ENCODE measurements at regions not wholly inside any gene's neighbourhood (a gene's known extent, or its start where the extent isn't known, plus 50 kb on each side); places are given as distances from the start of the nearest gene placed in this dataset.

DNA sequence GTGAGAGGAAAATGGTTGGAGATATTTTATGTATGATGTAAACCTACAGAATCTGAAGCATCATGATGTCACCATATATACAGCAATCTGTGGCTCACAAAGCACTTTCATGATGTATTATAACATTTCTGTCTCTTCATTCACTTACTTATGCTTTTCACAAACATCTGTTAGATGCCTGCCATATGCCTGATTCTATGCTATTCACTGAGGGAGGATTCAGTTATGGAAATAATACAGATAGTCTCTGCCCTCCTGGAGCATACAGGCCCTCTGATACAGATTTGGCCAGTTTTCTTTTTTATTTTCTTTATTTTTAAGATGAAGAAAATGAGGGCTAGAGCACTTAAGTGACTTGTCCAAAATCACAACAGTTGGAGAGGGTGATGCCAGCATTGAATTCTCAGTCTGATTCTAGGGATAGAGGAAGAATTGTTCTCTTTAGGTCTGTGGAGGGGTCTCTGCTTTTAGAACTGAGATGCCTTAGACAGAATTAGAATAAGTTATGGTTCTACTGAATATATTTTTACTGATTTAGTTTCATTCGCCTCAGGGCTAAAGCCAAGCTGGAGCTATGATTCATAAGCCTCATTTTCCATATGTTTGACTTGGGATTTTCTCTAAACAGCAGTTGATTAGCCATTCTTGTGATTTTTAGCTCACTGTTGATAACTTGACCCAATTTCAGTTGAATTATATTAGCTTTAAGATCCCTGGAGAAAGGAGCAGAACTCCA, 636.4 kb downstream of the PRELID2 start:
- H3K4me3 ChIP-seq (ENCODE audit: control insufficient read depth, low read depth, low read length), result no peak overlapping the region
- TF ChIP-seq, protein P1, sequence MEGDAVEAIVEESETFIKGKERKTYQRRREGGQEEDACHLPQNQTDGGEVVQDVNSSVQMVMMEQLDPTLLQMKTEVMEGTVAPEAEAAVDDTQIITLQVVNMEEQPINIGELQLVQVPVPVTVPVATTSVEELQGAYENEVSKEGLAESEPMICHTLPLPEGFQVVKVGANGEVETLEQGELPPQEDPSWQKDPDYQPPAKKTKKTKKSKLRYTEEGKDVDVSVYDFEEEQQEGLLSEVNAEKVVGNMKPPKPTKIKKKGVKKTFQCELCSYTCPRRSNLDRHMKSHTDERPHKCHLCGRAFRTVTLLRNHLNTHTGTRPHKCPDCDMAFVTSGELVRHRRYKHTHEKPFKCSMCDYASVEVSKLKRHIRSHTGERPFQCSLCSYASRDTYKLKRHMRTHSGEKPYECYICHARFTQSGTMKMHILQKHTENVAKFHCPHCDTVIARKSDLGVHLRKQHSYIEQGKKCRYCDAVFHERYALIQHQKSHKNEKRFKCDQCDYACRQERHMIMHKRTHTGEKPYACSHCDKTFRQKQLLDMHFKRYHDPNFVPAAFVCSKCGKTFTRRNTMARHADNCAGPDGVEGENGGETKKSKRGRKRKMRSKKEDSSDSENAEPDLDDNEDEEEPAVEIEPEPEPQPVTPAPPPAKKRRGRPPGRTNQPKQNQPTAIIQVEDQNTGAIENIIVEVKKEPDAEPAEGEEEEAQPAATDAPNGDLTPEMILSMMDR (conservative IDR thresholded peaks at IDR 0.05; ENCODE audit: control insufficient read depth, insufficient read depth, low read depth, low read length), result no peak
- no peak for DNase-seq (ENCODE audit: low read depth)

DNA sequence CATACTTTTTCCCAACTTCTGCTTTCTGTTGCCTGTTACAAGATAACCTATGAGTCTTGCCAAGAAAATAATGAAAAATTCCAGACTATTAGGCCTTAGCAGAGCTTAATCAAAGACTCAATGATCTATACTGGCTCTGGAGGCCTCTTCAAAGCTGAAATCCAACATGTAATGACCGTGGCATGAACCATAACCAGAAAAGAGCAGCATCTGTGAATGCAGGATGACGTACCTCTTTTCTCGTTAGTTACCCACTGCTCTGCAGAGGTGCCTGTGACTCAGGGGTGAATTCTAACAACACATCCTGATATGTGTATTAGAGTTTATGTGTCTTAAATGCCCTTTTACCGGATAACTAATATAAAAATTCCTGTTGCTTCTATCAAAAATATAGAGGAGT, 645.4 kb downstream of the PRELID2 start:
- no peak for DNase-seq (ENCODE audit: low read depth)
- TF ChIP-seq, protein P1 (conservative IDR thresholded peaks at IDR 0.05; ENCODE audit: control insufficient read depth, insufficient read depth, low read depth, low read length), result no peak
- H3K4me3 ChIP-seq (ENCODE audit: control insufficient read depth, low read depth, low read length), result no peak overlapping the region

DNA sequence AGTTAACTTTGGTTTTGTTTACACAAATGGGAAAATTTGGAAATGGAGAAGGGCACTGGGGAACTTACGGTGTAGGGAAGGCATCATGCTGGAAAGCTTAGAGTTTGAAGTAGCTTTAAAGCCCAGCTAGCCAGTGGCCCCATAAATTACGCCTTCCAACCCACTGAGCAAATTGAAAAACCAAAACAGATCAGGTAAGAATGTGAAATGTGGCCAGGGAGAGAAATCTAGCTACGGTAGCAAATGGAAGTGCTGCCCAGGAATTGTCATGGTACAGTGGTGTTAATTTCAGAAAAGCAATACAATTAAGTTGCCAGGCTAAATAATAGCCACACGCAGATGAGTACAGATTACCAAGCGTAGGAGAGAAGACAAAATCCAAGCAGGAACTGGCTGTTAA, 654.8 kb downstream of the PRELID2 start:
- DNase-seq (ENCODE audit: low read depth), result no peak
- H3K4me3 ChIP-seq (ENCODE audit: control insufficient read depth, low read depth, low read length), result no peak overlapping the region
- TF ChIP-seq, protein P1 (conservative IDR thresholded peaks at IDR 0.05; ENCODE audit: control insufficient read depth, insufficient read depth, low read depth, low read length), result no peak

DNA sequence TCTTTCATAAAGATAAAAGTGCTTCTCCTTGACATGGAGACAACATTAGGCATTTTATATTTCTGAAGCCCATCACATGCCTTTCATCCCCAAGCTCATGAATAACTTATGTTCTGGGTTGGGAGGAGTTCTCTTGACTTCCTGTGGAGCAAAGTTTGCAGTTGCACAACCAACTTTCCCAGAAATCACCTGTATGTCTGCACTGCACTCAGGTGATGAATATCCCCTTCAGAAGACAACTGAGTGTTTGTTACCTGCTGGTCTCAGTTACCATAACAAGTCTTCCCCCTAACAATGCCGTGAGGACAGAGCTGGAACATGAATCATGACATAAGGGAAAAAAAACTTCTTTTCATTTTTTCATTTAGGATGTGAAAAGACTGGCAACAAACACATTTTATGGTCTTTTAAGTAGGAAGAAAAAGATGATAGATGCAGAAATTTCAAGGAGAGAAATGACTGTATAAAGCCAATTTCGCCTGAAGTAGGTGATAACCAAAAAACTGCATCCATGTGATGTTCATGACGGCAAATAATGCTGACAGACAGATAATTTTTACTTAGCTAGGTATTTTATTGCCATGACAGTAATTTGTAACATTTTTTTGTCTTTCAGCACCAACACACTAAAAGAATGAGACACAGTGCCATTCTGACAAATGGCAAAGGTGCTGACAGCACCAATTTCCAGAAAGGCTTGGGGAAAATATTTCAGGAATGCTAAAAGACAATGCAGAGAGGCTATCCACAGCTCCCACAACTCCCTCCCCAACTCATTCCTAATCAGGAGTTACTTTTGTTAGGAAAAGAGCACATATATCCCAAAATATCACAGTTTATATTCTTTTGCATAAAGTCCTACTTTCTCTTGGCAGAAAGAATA, 656.3 kb downstream of the PRELID2 start:
- TF ChIP-seq, protein P1 (conservative IDR thresholded peaks at IDR 0.05; ENCODE audit: control insufficient read depth, insufficient read depth, low read depth, low read length), result no peak
- no peak for DNase-seq (ENCODE audit: low read depth)
- no peak overlapping the region for H3K4me3 ChIP-seq (ENCODE audit: control insufficient read depth, low read depth, low read length)

DNA sequence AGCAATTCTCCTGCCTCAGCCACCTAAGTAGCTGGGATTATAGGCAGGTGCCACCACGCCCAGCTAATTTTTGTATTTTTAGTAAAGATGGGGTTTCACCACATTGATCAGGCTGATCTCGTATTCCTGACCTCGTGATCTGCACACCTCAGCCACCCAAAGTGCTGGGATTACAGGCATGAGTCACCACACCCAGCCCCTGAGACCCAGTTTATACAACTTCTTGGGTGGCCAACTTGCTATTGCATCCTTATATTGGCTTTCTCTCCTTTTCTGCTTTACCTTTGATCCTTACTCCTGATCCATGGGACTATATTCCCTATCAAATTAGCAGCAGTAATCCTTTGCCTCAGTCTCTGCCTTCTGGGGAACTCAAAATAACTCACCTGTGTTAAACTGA, 659.1 kb downstream of the PRELID2 start:
- no peak for DNase-seq (ENCODE audit: low read depth)
- H3K4me3 ChIP-seq (ENCODE audit: control insufficient read depth, low read depth, low read length), result no peak overlapping the region
- TF ChIP-seq, protein P1 (conservative IDR thresholded peaks at IDR 0.05; ENCODE audit: control insufficient read depth, insufficient read depth, low read depth, low read length), result no peak

DNA sequence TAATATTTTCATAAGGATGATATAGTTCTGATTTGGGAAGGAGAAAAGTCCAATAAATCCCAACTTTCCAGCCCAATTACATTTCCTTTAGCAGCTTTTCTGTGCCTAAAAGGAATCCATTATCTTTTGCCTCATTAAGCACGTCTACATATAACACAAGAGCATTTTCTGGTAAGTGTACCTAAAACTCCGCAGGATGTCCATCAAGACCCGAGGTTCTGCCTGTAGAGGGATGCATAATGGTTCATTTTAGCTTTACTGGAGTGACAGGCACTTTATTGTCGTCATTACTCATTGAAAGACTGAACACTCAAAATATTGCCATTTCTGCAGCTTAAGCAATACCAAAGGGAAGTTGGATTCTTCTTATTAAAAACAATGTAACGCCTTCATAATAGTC, 669.0 kb downstream of the PRELID2 start:
- TF ChIP-seq, protein P1 (conservative IDR thresholded peaks at IDR 0.05; ENCODE audit: control insufficient read depth, insufficient read depth, low read depth, low read length), result no peak

More for the DNA sequence above, 669.0 kb downstream of the PRELID2 start:
- no peak overlapping the region for H3K4me3 ChIP-seq (ENCODE audit: control insufficient read depth, low read depth, low read length)
- DNase-seq (ENCODE audit: low read depth), result no peak

Measured in fibroblast of mammary gland (primary cell).